HG03469 (cell line): ENCODE measurements at regions not wholly inside any gene's neighbourhood (a gene's known extent, or its start where the extent isn't known, plus 50 kb on each side); places are given as distances from the start of the nearest gene placed in this dataset.

Experiments used
- ATAC-seq: cut with Tn5 transposase; IDR thresholded peaks from one replicate; pipeline ENCODE4 v1.9.1; 2021; ENCODE audit warnings: mild to moderate bottlenecking, moderate library complexity, moderate number of reproducible peaks; ENCODE audit not compliant: unreplicated experiment

- ATAC-seq, result no peak
These were observed 441.9 kb upstream of the ADAMTS5 start for GRCh38 chr21:27408826-27409225.

GRCh38 chr21:27407271-27407670 lies 440.4 kb upstream of the ADAMTS5 start:
- ATAC-seq, result no peak

- ATAC-seq, result no peak
These were observed 439.6 kb upstream of the ADAMTS5 start for GRCh38 chr21:27406300-27407009.

GRCh38 chr21:27403011-27403410 lies 436.1 kb upstream of the ADAMTS5 start:
- no peak for ATAC-seq

- no peak for ATAC-seq
These were observed 433.2 kb upstream of the ADAMTS5 start for GRCh38 chr21:27400045-27400444.

- ATAC-seq, result no peak
These were observed 430.7 kb upstream of the ADAMTS5 start for GRCh38 chr21:27397578-27397977.

GRCh38 chr21:27393726-27394125 lies 426.8 kb upstream of the ADAMTS5 start:
- ATAC-seq, result no peak

- no peak for ATAC-seq
These were observed 425.1 kb upstream of the ADAMTS5 start for GRCh38 chr21:27391990-27392389.

- no peak for ATAC-seq
These were observed 423.5 kb upstream of the ADAMTS5 start for GRCh38 chr21:27390384-27390783.

- no peak for ATAC-seq
These were observed 421.9 kb upstream of the ADAMTS5 start for GRCh38 chr21:27388825-27389224.

- no peak for ATAC-seq
These were observed 415.5 kb upstream of the ADAMTS5 start for GRCh38 chr21:27382404-27382803.

GRCh38 chr21:27380303-27380702 lies 413.4 kb upstream of the ADAMTS5 start:
- no peak for ATAC-seq

- no peak for ATAC-seq
These were observed 412.5 kb upstream of the ADAMTS5 start for GRCh38 chr21:27379354-27379753.

- no peak for ATAC-seq
These were observed 405.5 kb upstream of the ADAMTS5 start for GRCh38 chr21:27372381-27372780.

- ATAC-seq, result no peak
These were observed 405.1 kb upstream of the ADAMTS5 start for GRCh38 chr21:27371975-27372331.

GRCh38 chr21:27371115-27371974 lies 404.5 kb upstream of the ADAMTS5 start:
- no peak for ATAC-seq

- no peak for ATAC-seq
These were observed 403.2 kb upstream of the ADAMTS5 start for GRCh38 chr21:27369978-27370571.

GRCh38 chr21:27369234-27369633 lies 402.3 kb upstream of the ADAMTS5 start:
- ATAC-seq, result no peak

- no peak for ATAC-seq
These were observed 399.9 kb upstream of the ADAMTS5 start for GRCh38 chr21:27366646-27367235.

- no peak for ATAC-seq
These were observed 399.1 kb upstream of the ADAMTS5 start for GRCh38 chr21:27366036-27366435.

GRCh38 chr21:27365394-27365793 lies 398.5 kb upstream of the ADAMTS5 start:
- no peak for ATAC-seq
